ENCODE measurements at regions not wholly inside any gene's neighbourhood (a gene's known extent, or its start where the extent isn't known, plus 50 kb on each side); places are given as distances from the start of the nearest gene placed in this dataset.

GRCh38 chr12:108076556-108076955 is 52.5 kb upstream of the WSCD2 start:
- TF ChIP-seq CTCF (conservative IDR thresholded peaks at IDR 0.05; ENCODE audit: low read depth, low read length) (no peak), MXI1 (IDR thresholded peaks at IDR 0.05; ENCODE audit: borderline replicate concordance, low read depth, low read length) (no peak), CHD1 (IDR thresholded peaks at IDR 0.05; ENCODE audit: low read depth, low read length) (no peak), USF2 (IDR thresholded peaks at IDR 0.05; ENCODE audit: low read depth, low read length) (no peak), BHLHE40 (IDR thresholded peaks at IDR 0.05; ENCODE audit: low read depth, low read length) (no peak), POLR2A (IDR thresholded peaks at IDR 0.05; ENCODE audit: low read depth, low read length) (no peak), MAZ (IDR thresholded peaks at IDR 0.05; ENCODE audit: borderline replicate concordance, low read depth, low read length) (no peak), RFX5 (IDR thresholded peaks at IDR 0.05; ENCODE audit: low read depth, low read length) (no peak), MAFK (IDR thresholded peaks at IDR 0.05; ENCODE audit: low read depth, low read length) (no peak)
- no peak for ATAC-seq (ENCODE audit: low read depth)

More at GRCh38 chr12:108076556-108076955, 52.5 kb upstream of the WSCD2 start:
- Histone ChIP-seq H3K4ac (ENCODE audit: low read depth, low read length) (no peak overlapping the region), H3K18ac (ENCODE audit: low read depth, low read length) (no peak overlapping the region), H3K9me3 (ENCODE audit: control insufficient read depth, insufficient read depth, low read length) (no peaks in the 10 kb centered on the region; the same call in 1 of the 2 replicates), H3K4me1 (ENCODE audit: control insufficient read depth, insufficient read depth, low read length) (no peaks in the 10 kb centered on the region), H2BK20ac (ENCODE audit: low read depth, low read length) (no peak overlapping the region), H4K20me1 (ENCODE audit: insufficient read depth, low read length) (no peaks in the 10 kb centered on the region), H2AFZ (replicated peaks; ENCODE audit: low read length, poor library complexity) (no peak overlapping the region), H3K23ac (ENCODE audit: low read depth, low read length) (no peak overlapping the region), H3K56ac (ENCODE audit: extremely low read depth, insufficient read depth, low read length) (no peak overlapping the region), H3K27me3 (ENCODE audit: control insufficient read depth, insufficient read depth, low read length) (no peaks in the 10 kb centered on the region), H2AK9ac (replicated peaks; ENCODE audit: low read depth, low read length, poor library complexity) (no peak overlapping the region), H3K36me3 (ENCODE audit: control insufficient read depth, insufficient read depth, low read length) (no peaks in the 10 kb centered on the region), H3K9me1 (ENCODE audit: insufficient read depth, low read length) (no peaks in the 10 kb centered on the region), H2BK15ac (ENCODE audit: low read depth, low read length) (no peak overlapping the region), H2AK5ac (ENCODE audit: low read depth, low read length) (no peak overlapping the region), H4K5ac (ENCODE audit: low read depth, low read length) (no peak overlapping the region), H4K91ac (ENCODE audit: insufficient read depth, low read depth, low read length) (no peak overlapping the region), H3K4me2 (ENCODE audit: low read depth, low read length) (no peak overlapping the region), H3K9ac (ENCODE audit: low read depth, low read length) (no peak overlapping the region), H3K4me3 (ENCODE audit: insufficient read depth, low read depth, low read length) (no peak overlapping the region), H3K79me1 (ENCODE audit: low read depth in 1 of 2, low read length in 2 of 2) (no peaks in the 10 kb centered on the region), H2BK5ac (ENCODE audit: low read depth, low read length, poor library complexity, severe bottlenecking) (no peak overlapping the region), H2BK120ac (ENCODE audit: low read depth, low read length) (no peak overlapping the region), H3K27ac (ENCODE audit: insufficient read depth, low read length) (no peak overlapping the region), H4K8ac (ENCODE audit: low read depth in 2 of 2, low read length in 2 of 2) (no peak overlapping the region), H3K14ac (replicated peaks; ENCODE audit: low read depth, low read length) (no peak overlapping the region)
- dilution Hi-C loops (cut with HindIII; ENCODE audit: low sequenced_read_pairs, unreplicated experiment) (no loop called here), intact Hi-C loops (cut with micrococcal nuclease) (no loop called here), in situ Hi-C loops (cut with MboI; ENCODE audit: low sequenced_read_pairs) (no loop called here)
- ChIA-PET CTCF (interaction anchor here (0.8 kb wide), 1 partner anchor 11 kb away, joined by 3 read pairs; no protein-coding TSS in a partner anchor), POLR2A (ENCODE audit: unreplicated experiment) (no interaction called here)
- 71% methylated on average over 1 of the region's 5 CpGs; no CpG with 5 or more reads in 1 of the 2 experiments for WGBS, 2 experiments (ENCODE audit: extremely low coverage in 2 of 2, insufficient read length in 1 of 2)
- no TSS peak for BruUV-seq (replicated peaks)
- DNase-seq, result no peak

All from IMR-90 (cell line).